ENCODE measurements at regions not wholly inside any gene's neighbourhood (a gene's known extent, or its start where the extent isn't known, plus 50 kb on each side); places are given as distances from the start of the nearest gene placed in this dataset.

GRCh38 chr15:77798847-77799246 lies 166.1 kb upstream of the LINGO1 start:
- H3K9me3 ChIP-seq (ENCODE audit: control insufficient read depth in 4 of 4, insufficient read depth in 3 of 4, low read length in 3 of 4), result no peaks in the 10 kb centered on the region
- peaks cover 0 to 8% (median 0%) of the 10 kb centered on the region in 5 donors for H3K4me1 ChIP-seq (ENCODE audit: control insufficient read depth in 5 of 5, insufficient read depth in 5 of 5, low read length in 5 of 5)
- DNase-seq, result no peak
- H3K36me3 ChIP-seq (ENCODE audit: control insufficient read depth in 4 of 4, insufficient read depth in 4 of 4, low read length in 4 of 4), result no peaks in the 10 kb centered on the region
- 87 to 88% methylated on average over 3 of the region's 3 CpGs for WGBS, 2 donors
- no peak overlapping the region for H3K9ac ChIP-seq (ENCODE audit: insufficient read depth in 1 of 2, low read length in 2 of 2)
- no peaks in the 10 kb centered on the region for H3K27me3 ChIP-seq (ENCODE audit: control insufficient read depth in 3 of 3, insufficient read depth in 3 of 3, low read length in 2 of 3)
- TF ChIP-seq CTCF (IDR thresholded peaks at IDR 0.05; ENCODE audit: control extremely low read depth, extremely low read depth), result no peak
- ATAC-seq (ENCODE audit: insufficient read depth, low FRiP score), result no peak
- no peak overlapping the region for H3K27ac ChIP-seq (ENCODE audit: low read depth in 1 of 2, low read length in 1 of 2)
- no peak overlapping the region for H3K4me3 ChIP-seq

- TF ChIP-seq CTCF (IDR thresholded peaks at IDR 0.05; ENCODE audit: control extremely low read depth, extremely low read depth), result no peak
- Histone ChIP-seq H3K9me3 (ENCODE audit: control insufficient read depth in 4 of 4, insufficient read depth in 3 of 4, low read length in 3 of 4) (no peaks in the 10 kb centered on the region), H3K36me3 (ENCODE audit: control insufficient read depth in 4 of 4, insufficient read depth in 4 of 4, low read length in 4 of 4) (no peaks in the 10 kb centered on the region), H3K9ac (ENCODE audit: insufficient read depth in 1 of 2, low read length in 2 of 2) (no peak overlapping the region), H3K4me1 (ENCODE audit: control insufficient read depth in 5 of 5, insufficient read depth in 5 of 5, low read length in 5 of 5) (peaks cover 0 to 8% (median 0%) of the 10 kb centered on the region in 5 donors), H3K4me3 (no peak overlapping the region), H3K27ac (ENCODE audit: low read depth in 1 of 2, low read length in 1 of 2) (no peak overlapping the region), H3K27me3 (ENCODE audit: control insufficient read depth in 3 of 3, insufficient read depth in 3 of 3, low read length in 2 of 3) (no peaks in the 10 kb centered on the region)
- 77 to 85% methylated on average over 13 of the region's 13 CpGs for WGBS, 2 donors
- no peak for ATAC-seq (ENCODE audit: insufficient read depth, low FRiP score)
- DNase-seq, result no peak
These were observed 165.6 kb upstream of the LINGO1 start for GRCh38 chr15:77798151-77798835.

GRCh38 chr15:77797270-77797669 lies 164.6 kb upstream of the LINGO1 start:
- H3K4me1 ChIP-seq (ENCODE audit: control insufficient read depth in 5 of 5, insufficient read depth in 5 of 5, low read length in 5 of 5), result peaks cover 0 to 3% (median 0%) of the 10 kb centered on the region in 5 donors
- no peak overlapping the region for H3K27ac ChIP-seq (ENCODE audit: low read depth in 1 of 2, low read length in 1 of 2)
- no peaks in the 10 kb centered on the region for H3K9me3 ChIP-seq (ENCODE audit: control insufficient read depth in 4 of 4, insufficient read depth in 3 of 4, low read length in 3 of 4)
- ATAC-seq (ENCODE audit: insufficient read depth, low FRiP score) (no peak), DNase-seq (no peak)
- no peaks in the 10 kb centered on the region for H3K36me3 ChIP-seq (ENCODE audit: control insufficient read depth in 4 of 4, insufficient read depth in 4 of 4, low read length in 4 of 4)
- TF ChIP-seq CTCF (IDR thresholded peaks at IDR 0.05; ENCODE audit: control extremely low read depth, extremely low read depth), result no peak
- H3K27me3 ChIP-seq (ENCODE audit: control insufficient read depth in 3 of 3, insufficient read depth in 3 of 3, low read length in 2 of 3), result no peaks in the 10 kb centered on the region
- 52 to 62% methylated on average over 8 of the region's 8 CpGs for WGBS, 2 donors
- H3K4me3 ChIP-seq, result no peak overlapping the region
- no peak overlapping the region for H3K9ac ChIP-seq (ENCODE audit: insufficient read depth in 1 of 2, low read length in 2 of 2)
